ENCODE measurements at regions not wholly inside any gene's neighbourhood (a gene's known extent, or its start where the extent isn't known, plus 50 kb on each side); places are given as distances from the start of the nearest gene placed in this dataset.
A peak's percentile ranks its signal among the peaks of the same experiment; 100 is the strongest.

DNA sequence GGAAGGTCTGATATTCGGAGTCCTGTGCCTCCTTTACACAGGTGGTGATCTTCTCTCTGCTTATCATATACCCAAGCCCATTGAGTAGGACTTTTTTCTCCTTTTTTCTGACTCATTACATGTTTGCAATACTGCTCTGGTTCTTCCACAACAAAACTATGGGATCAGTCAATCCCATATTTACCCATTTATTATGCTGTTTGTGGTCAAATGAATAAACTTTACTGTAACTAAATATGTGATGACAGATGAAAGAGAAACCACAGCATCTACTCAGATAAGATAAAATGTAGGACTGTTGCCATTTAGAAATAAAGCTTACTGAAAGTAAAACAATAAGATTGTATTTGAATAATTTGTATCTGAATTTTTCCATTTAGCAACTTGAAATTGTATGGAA lies 958.7 kb upstream of the FAT3 start:
- Mint-ChIP-seq H3K4me3 (ENCODE audit: unreplicated experiment) (no peak overlapping the region), H3K27me3 (ENCODE audit: unreplicated experiment) (peaks cover 2% of the 10 kb centered on the region)
- no peak for DNase-seq (ENCODE audit: low spot score)

DNA sequence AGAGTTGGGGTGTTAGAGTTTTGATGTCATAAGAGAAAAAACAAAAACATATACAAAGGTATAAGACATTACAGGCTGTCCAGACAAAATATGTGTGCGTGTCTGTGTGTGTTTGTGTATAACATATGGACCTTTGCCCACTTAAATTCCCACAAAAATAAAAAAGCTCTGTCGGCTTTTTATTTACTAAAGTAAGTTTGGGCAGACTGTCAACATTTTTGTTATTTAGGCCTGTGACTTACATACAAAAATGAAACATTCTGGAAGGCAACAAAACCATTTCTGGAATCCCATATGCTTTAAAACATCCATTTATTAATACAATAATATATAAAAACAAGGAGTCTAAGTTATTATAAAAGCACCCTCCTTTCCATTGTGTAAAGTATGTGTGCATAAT lies 960.1 kb upstream of the FAT3 start:
- TF ChIP-seq CTCF (IDR thresholded peaks at IDR 0.05; ENCODE audit: unreplicated experiment): no peak
- Mint-ChIP-seq H3K9me3 (ENCODE audit: unreplicated experiment) (no peaks in the 10 kb centered on the region), H3K4me1 (ENCODE audit: unreplicated experiment) (no peaks in the 10 kb centered on the region), H3K36me3 (ENCODE audit: low read depth, unreplicated experiment) (no peaks in the 10 kb centered on the region), H3K4me3 (ENCODE audit: unreplicated experiment) (no peak overlapping the region), H3K27ac (ENCODE audit: unreplicated experiment) (no peak overlapping the region), H3K27me3 (ENCODE audit: unreplicated experiment) (peaks cover 2% of the 10 kb centered on the region)
- DNase-seq (ENCODE audit: low spot score): no peak

More for the DNA sequence above, 958.7 kb upstream of the FAT3 start:
- H3K9me3 Mint-ChIP-seq (ENCODE audit: unreplicated experiment): no peaks in the 10 kb centered on the region
- TF ChIP-seq CTCF (IDR thresholded peaks at IDR 0.05; ENCODE audit: unreplicated experiment): no peak
- H3K27ac Mint-ChIP-seq (ENCODE audit: unreplicated experiment): no peak overlapping the region
- no peaks in the 10 kb centered on the region for H3K4me1 Mint-ChIP-seq (ENCODE audit: unreplicated experiment)
- no peaks in the 10 kb centered on the region for H3K36me3 Mint-ChIP-seq (ENCODE audit: low read depth, unreplicated experiment)

DNA sequence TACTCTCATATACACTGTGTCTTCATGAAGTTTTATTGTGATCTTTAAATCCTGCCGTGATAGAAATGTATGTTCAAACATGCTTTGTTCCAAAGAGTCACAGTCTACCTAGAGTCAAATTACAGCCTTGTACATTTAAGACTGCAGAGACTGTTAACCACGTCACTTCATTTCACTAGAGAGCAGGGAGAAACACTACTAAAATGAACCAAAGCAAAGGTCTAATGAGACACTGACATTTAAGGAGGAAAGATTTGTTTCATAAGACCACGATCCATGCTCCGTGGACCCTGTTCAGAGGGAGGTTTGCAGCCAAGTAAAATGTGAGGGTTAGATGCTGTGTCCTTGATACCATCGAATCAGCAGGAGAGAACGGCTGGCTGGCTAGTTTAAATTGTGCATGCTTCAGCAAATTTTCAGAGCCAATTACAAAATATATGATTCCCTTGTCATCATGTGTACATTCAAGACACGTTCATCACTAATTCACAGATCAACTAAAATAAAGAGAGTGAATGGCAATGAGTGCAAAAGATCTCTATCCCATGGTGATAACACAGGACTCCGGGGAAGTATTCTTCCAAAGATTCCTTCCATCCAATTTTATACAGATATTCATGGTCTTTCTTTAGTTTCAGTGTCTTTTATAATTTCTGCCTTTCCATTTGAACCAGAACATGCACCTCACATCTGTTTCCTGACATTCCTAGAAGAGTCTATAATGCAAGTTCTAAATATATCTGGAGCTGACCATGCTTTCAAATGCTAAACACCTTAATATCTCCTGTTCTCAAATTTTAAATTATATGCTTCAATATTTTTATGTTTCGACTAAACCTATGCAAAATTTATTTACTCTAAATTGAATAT lies 960.9 kb upstream of the FAT3 start:
- no peak for TF ChIP-seq CTCF (IDR thresholded peaks at IDR 0.05; ENCODE audit: unreplicated experiment)
- no peak overlapping the region for H3K4me3 Mint-ChIP-seq (ENCODE audit: unreplicated experiment)
- no peak for DNase-seq (ENCODE audit: low spot score)
- H3K27me3 Mint-ChIP-seq (ENCODE audit: unreplicated experiment): peaks cover 2% of the 10 kb centered on the region
- H3K27ac Mint-ChIP-seq (ENCODE audit: unreplicated experiment): no peak overlapping the region
- H3K36me3 Mint-ChIP-seq (ENCODE audit: low read depth, unreplicated experiment): no peaks in the 10 kb centered on the region
- H3K4me1 Mint-ChIP-seq (ENCODE audit: unreplicated experiment): no peaks in the 10 kb centered on the region
- H3K9me3 Mint-ChIP-seq (ENCODE audit: unreplicated experiment): no peaks in the 10 kb centered on the region

- Mint-ChIP-seq H3K9me3 (ENCODE audit: unreplicated experiment) (no peaks in the 10 kb centered on the region), H3K27me3 (ENCODE audit: unreplicated experiment) (no peaks in the 10 kb centered on the region), H3K4me3 (ENCODE audit: unreplicated experiment) (no peak overlapping the region), H3K4me1 (ENCODE audit: unreplicated experiment) (no peaks in the 10 kb centered on the region), H3K27ac (ENCODE audit: unreplicated experiment) (no peak overlapping the region), H3K36me3 (ENCODE audit: low read depth, unreplicated experiment) (no peaks in the 10 kb centered on the region)
- peak; percentile 31 for TF ChIP-seq CTCF (IDR thresholded peaks at IDR 0.05; ENCODE audit: unreplicated experiment)
- no peak for DNase-seq (ENCODE audit: low spot score)
Measured at GRCh38 chr11:91261513-91261912, 963.1 kb upstream of the FAT3 start.

DNA sequence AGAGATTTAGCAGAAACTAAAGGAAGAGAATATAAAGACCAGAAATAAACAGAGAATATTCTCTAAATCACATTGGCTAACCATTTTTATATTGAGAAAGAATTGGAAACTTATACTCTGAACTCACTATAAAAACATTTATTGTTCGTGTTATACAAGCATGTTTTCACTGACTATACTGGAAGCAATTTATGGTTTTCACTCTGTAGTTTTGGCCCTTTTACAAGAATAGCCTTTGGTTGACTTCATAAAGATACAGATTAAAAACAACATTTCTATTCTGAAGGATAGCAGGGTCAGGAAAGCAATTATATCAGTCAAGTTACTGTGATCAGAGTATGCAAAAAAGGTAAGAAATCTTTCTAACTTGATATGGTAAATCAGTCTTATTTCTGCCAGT lies 965.7 kb upstream of the FAT3 start:
- DNase-seq (ENCODE audit: low spot score): no peak
- Mint-ChIP-seq H3K27me3 (ENCODE audit: unreplicated experiment) (no peaks in the 10 kb centered on the region), H3K27ac (ENCODE audit: unreplicated experiment) (no peak overlapping the region), H3K9me3 (ENCODE audit: unreplicated experiment) (no peaks in the 10 kb centered on the region), H3K4me1 (ENCODE audit: unreplicated experiment) (no peaks in the 10 kb centered on the region), H3K36me3 (ENCODE audit: low read depth, unreplicated experiment) (no peaks in the 10 kb centered on the region), H3K4me3 (ENCODE audit: unreplicated experiment) (no peak overlapping the region)
- TF ChIP-seq CTCF (IDR thresholded peaks at IDR 0.05; ENCODE audit: unreplicated experiment): no peak
